HEK293T (cell line): ENCODE measurements at regions not wholly inside any gene's neighbourhood (a gene's known extent, or its start where the extent isn't known, plus 50 kb on each side); places are given as distances from the start of the nearest gene placed in this dataset.

Source experiments
- ELF4 ChIP-seq: fragments of 450-650 bp; IDR thresholded peaks from 2 replicates; pipeline ENCODE4 v1.6.1; 2017; ENCODE audit warnings: antibody characterized with exemption
- NFRKB ChIP-seq: fragments of 450-650 bp; IDR thresholded peaks from 2 replicates; pipeline ENCODE4 v1.6.1; 2016; ENCODE audit warnings: mild to moderate bottlenecking, moderate library complexity
- SP1 ChIP-seq: fragments of 450-650 bp; IDR thresholded peaks from 2 replicates; pipeline ENCODE4 v1.6.1; 2017
- SUZ12 ChIP-seq: fragments of 450-650 bp; IDR thresholded peaks from 2 replicates; pipeline ENCODE4 v1.6.1; 2016; ENCODE audit warnings: mild to moderate bottlenecking

GRCh38 chr13:105830821-105831220 lies 704.6 kb downstream of the EFNB2 start:
- TF ChIP-seq SUZ12 (no peak), ELF4 (no peak), NFRKB (no peak), SP1 (no peak)
